GM12874 (cell line): ENCODE measurements at regions not wholly inside any gene's neighbourhood (a gene's known extent, or its start where the extent isn't known, plus 50 kb on each side); places are given as distances from the start of the nearest gene placed in this dataset.

Source experiments
- CTCF ChIP-seq: IDR thresholded peaks from 2 replicates; pipeline ENCODE4 v1.5.1; 2011; ENCODE audit warnings: low read depth, mild to moderate bottlenecking, control low read depth, low read length, moderate library complexity; ENCODE audit not compliant: insufficient read depth

DNA sequence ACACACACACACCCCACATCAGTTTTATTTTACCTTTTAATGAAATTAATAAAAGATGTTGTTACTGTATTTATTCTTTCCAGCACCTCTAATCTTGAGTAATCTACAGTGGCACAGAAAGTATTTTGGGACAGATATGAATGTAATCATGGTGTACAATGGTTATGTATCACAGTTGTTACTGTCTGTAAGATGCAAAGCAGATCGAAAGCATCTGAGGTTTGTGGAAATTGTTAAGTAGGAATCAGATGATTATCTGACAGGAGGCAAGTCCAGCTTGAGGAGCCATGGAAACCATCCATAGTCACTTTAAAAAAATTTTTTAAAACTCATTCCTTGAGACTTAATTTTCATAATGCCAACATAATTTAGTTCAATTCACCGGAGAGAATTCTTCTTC lies 636.3 kb upstream of the MARCKS start:
- TF ChIP-seq CTCF = no peak

- TF ChIP-seq CTCF = no peak
Measured at GRCh38 chr6:113221850-113222249, 635.3 kb upstream of the MARCKS start.

DNA sequence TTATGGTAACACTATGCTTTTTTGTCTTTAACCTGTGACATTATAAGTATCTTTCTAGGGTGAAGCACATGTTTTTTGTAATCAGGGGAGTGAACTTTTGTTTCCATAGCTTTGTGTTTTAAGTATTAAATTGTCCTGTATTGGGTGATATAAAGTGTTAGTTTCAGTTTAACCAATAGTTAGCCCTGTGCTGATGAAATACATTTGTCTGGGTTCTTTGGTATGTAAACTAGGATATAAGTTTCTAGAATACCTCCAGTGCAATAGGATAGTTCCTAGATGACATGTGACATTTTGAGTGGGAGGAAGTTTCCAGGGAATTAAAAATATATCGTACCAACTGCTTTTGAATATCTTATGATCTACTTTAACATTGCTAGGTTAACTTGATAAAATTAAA lies 611.0 kb upstream of the MARCKS start:
- no peak for TF ChIP-seq CTCF

DNA sequence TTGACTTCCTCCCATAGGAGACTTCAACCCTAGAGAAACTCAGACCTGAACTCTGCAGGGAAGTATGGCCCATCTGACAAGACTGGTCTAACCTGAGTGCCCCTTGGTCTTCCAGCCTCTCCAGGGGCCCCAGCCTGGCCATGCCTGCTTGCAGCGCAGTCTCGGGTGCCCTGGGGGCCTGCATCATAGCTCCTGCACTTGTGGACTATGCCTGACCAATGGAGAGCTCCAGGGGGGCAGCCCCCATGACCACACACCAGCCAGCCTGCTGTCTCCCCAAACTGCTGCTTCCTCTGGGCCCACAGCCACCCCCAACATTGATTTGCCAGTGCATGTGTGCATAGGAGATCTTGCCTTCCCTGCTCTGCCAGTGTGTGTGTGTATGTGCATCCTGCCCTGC lies 608.6 kb upstream of the MARCKS start:
- TF ChIP-seq CTCF = no peak

DNA sequence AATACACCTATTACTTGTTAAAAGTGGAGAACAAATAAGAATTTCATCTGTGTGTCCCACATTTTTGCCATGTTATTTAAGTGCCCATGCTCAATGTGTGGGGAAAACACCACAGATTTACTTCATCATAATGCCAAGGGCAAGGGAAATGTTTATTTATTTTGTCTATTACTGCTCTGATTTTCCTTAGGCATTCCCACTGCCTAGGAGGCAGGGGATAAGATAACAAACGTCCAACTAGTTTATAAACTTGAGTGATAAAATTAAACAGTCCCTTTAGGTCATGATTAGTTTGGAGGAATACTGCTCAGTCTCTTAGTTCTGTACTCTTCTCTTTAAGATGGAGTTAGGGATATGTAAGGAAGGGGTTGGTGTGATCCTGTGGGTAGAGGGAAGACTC lies 598.4 kb upstream of the MARCKS start:
- TF ChIP-seq CTCF = no peak

GRCh38 chr6:113271437-113271836 lies 585.7 kb upstream of the MARCKS start:
- TF ChIP-seq CTCF = no peak

- no peak for TF ChIP-seq CTCF
Measured at GRCh38 chr6:113276601-113277000, 580.5 kb upstream of the MARCKS start.

DNA sequence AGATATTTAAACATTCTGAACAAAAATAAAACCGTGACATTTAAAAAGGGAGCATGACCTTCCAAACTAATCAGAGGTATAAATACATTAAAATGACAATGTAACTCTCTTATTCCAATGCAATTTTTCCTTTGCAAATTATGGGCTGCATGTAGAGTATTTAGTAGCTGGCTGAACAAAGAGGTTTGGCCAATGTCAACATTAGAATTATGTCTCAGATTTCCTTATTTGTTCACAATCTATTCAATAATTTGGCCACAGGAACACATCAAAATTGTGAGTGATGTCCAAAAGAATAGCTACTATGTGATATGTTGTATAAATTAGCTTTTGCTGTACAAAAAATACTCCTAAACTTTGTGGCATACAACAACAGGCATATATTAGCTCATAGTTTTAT lies 580.0 kb upstream of the MARCKS start:
- TF ChIP-seq CTCF = no peak
